Adrenal gland (tissue), 9 donors: ENCODE measurements at regions not wholly inside any gene's neighbourhood (a gene's known extent, or its start where the extent isn't known, plus 50 kb on each side); places are given as distances from the start of the nearest gene placed in this dataset.

Source experiments
- DNase-seq, 7 donors: peaks; one replicate each; pipeline ENCODE4 v3.0.0-alpha.2; 2019 to 2020
- H3K27ac ChIP-seq, 5 donors: fragments of 200-600 bp; sonication (generic) in 4 of 5; 1 replicate in 3 of 5; 2 replicates in 2 of 5; pipeline versions ENCODE4 v1.5.1 to v1.8.0; 2016 to 2020; ENCODE audit warnings: mild to moderate bottlenecking in 1 of 5
- H3K27me3 ChIP-seq: fragments of 200-600 bp; 2 replicates; pipeline ENCODE4 v1.8.0; 2021
- H3K36me3 ChIP-seq, 2 donors: fragments of 200-600 bp; replicated peaks in 1 of 2; 1 replicate in 1 of 2; 2 replicates in 1 of 2; pipeline versions ENCODE4 v1.5.1 to v1.8.0; 2018 to 2022
- H3K4me1 ChIP-seq, 2 donors: fragments of 200-600 bp; replicated peaks in 1 of 2; 1 replicate in 1 of 2; 2 replicates in 1 of 2; pipeline versions ENCODE4 v1.5.1 to v1.8.0; 2018 to 2021
- H3K4me3 ChIP-seq, 4 donors: fragments of 200-600 bp; sonication (generic) in 3 of 4; one replicate each; pipeline ENCODE4 v1.5.1; 2016 to 2018
- H3K9me3 ChIP-seq, 3 donors: fragments of 200-600 bp; sonication (generic) in 1 of 3; replicated peaks in 1 of 3; 1 replicate in 2 of 3; 2 replicates in 1 of 3; pipeline versions ENCODE4 v1.5.1 to v1.8.0; 2016 to 2021
- POLR2A ChIP-seq, 2 donors: fragments of 450-650 bp; IDR thresholded peaks; one replicate each; pipeline ENCODE4 v1.6.1; 2017; ENCODE audit warnings: antibody characterized with exemption in 2 of 2, mild to moderate bottlenecking in 2 of 2, moderate library complexity in 1 of 2
- WGBS, 4 donors: extraction: QIAGEN DNeasy Blood & Tissue Kit in 2 of 4; methylation state at CpG; one replicate each; pipeline versions ENCODE4 v1.1.5 to v1.1.7; 2013 to 2017; 5-methylcytosine and 5-hydroxymethylcytosine counted together
- intact Hi-C, 2 donors: fragments of 100-400 bp; cut with DNase I; formaldehyde crosslinking; loops; one replicate each; pipeline versions ENCODE4 v1.14.1 to v1.15.0; 2022 to 2023
- TF ChIP-seq, protein P1 (sequence below), 6 experiments: fragments of 450-650 bp in 4 of 6; fragments of 200-600 bp in 2 of 6; sonication (generic) in 1 of 6; IDR thresholded peaks; 1 replicate in 5 of 6; 2 replicates in 1 of 6; pipeline versions ENCODE4 v1.5.1 to v1.8.0; 2016 to 2021; ENCODE audit warnings: antibody characterized with exemption in 6 of 6, mild to moderate bottlenecking in 2 of 6, moderate library complexity in 1 of 6
- donor health status: healthy with polysubstance abuse.
- donor health status: Bipolar disorder and iron deficiency.
- donor health status: DM: yes; HTN: yes; CAD: no.
- donor health status: DM: no; HTN: no; CAD: no.
- donor health status: DM: no; HTN: no; CAD: no.

DNA sequence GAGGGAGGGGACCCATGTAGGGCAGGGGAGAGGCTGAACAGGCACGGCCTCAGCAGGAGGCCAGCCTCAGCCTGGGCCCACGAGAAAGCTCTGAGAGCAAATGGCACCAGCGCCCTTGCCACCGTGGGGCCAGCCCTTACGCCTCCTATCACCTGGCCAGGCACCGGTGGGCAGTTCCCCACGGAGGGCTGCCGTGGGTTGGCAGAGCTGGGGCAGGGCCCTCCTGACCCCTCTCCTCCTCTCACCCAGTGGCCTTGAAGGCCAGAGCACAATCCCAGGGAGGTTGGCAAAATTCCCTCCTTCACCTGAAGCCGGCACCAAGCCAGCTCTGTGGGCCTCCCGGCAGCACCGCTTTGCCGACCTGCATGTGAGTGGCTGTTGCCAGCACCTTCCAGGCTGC lies 53.1 kb upstream of the ENPP7 start:
- no peak for DNase-seq
- no peaks in the 10 kb centered on the region for H3K27me3 ChIP-seq
- intact Hi-C loops: no loop called here

GRCh38 chr17:79676796-79677195 lies 53.9 kb upstream of the ENPP7 start:
- TF ChIP-seq POLR2A (IDR thresholded peaks at IDR 0.05): no peak
- TF ChIP-seq, protein P1, sequence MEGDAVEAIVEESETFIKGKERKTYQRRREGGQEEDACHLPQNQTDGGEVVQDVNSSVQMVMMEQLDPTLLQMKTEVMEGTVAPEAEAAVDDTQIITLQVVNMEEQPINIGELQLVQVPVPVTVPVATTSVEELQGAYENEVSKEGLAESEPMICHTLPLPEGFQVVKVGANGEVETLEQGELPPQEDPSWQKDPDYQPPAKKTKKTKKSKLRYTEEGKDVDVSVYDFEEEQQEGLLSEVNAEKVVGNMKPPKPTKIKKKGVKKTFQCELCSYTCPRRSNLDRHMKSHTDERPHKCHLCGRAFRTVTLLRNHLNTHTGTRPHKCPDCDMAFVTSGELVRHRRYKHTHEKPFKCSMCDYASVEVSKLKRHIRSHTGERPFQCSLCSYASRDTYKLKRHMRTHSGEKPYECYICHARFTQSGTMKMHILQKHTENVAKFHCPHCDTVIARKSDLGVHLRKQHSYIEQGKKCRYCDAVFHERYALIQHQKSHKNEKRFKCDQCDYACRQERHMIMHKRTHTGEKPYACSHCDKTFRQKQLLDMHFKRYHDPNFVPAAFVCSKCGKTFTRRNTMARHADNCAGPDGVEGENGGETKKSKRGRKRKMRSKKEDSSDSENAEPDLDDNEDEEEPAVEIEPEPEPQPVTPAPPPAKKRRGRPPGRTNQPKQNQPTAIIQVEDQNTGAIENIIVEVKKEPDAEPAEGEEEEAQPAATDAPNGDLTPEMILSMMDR (IDR thresholded peaks at IDR 0.05): no peak
- no peak for DNase-seq
- H3K4me1 ChIP-seq: no peaks in the 10 kb centered on the region
- no peak overlapping the region for H3K4me3 ChIP-seq
- H3K36me3 ChIP-seq: no peaks in the 10 kb centered on the region
- H3K27ac ChIP-seq: no peak overlapping the region
- 76 to 83% (median 82%) methylated on average over 10 of the region's 10 CpGs for WGBS, 4 donors
- intact Hi-C loops: no loop called here
- peaks cover 0 to 9% (median 0%) of the 10 kb centered on the region in 3 donors for H3K9me3 ChIP-seq
- H3K27me3 ChIP-seq: no peaks in the 10 kb centered on the region

More for the DNA sequence above, 53.1 kb upstream of the ENPP7 start:
- H3K4me3 ChIP-seq: no peak overlapping the region
- H3K36me3 ChIP-seq: no peaks in the 10 kb centered on the region
- H3K27ac ChIP-seq: no peak overlapping the region
- 53 to 69% (median 69%) methylated on average over 6 to 12 of the region's 12 CpGs; no CpG with 5 or more reads in 1 of the 4 donors for WGBS, 4 donors
- no peaks in the 10 kb centered on the region for H3K4me1 ChIP-seq
- TF ChIP-seq POLR2A (IDR thresholded peaks at IDR 0.05): no peak
- TF ChIP-seq, protein P1 (IDR thresholded peaks at IDR 0.05): no peak
- H3K9me3 ChIP-seq: peaks cover 0 to 9% (median 0%) of the 10 kb centered on the region in 3 donors

GRCh38 chr17:79675413-79675725 lies 55.4 kb upstream of the ENPP7 start:
- H3K27me3 ChIP-seq: no peaks in the 10 kb centered on the region
- H3K4me3 ChIP-seq: no peak overlapping the region
- no peaks in the 10 kb centered on the region for H3K4me1 ChIP-seq
- TF ChIP-seq POLR2A (IDR thresholded peaks at IDR 0.05): no peak
- TF ChIP-seq, protein P1 (IDR thresholded peaks at IDR 0.05): no peak
- no peak overlapping the region for H3K27ac ChIP-seq
- no peaks in the 10 kb centered on the region for H3K36me3 ChIP-seq
- intact Hi-C loops: no loop called here
- H3K9me3 ChIP-seq: peaks cover 0 to 9% (median 0%) of the 10 kb centered on the region in 3 donors
- DNase-seq: no peak
- 73 to 92% (median 85%) methylated on average over 2 to 3 of the region's 3 CpGs for WGBS, 4 donors

- intact Hi-C loops: no loop called here
- TF ChIP-seq, protein P1 (IDR thresholded peaks at IDR 0.05): no peak
- no peak for TF ChIP-seq POLR2A (IDR thresholded peaks at IDR 0.05)
- peaks cover 0 to 9% (median 0%) of the 10 kb centered on the region in 3 donors for H3K9me3 ChIP-seq
- no peak for DNase-seq
- H3K27me3 ChIP-seq: no peaks in the 10 kb centered on the region
- H3K27ac ChIP-seq: no peak overlapping the region
- H3K4me1 ChIP-seq: no peaks in the 10 kb centered on the region
- no peaks in the 10 kb centered on the region for H3K36me3 ChIP-seq
- no peak overlapping the region for H3K4me3 ChIP-seq
- 81 to 90% (median 87%) methylated on average over 9 to 15 of the region's 15 CpGs for WGBS, 4 donors
Measured at GRCh38 chr17:79674506-79675412, 56.0 kb upstream of the ENPP7 start.
